Dermis blood vessel endothelial cell (primary cell): ENCODE measurements at regions not wholly inside any gene's neighbourhood (a gene's known extent, or its start where the extent isn't known, plus 50 kb on each side); places are given as distances from the start of the nearest gene placed in this dataset.
"Not testable (repeated sequence)": the region's sequence is repeated elsewhere in the genome, so short reads cannot be mapped to it uniquely, and the experiment has no call there.

ENCODE experiments used
- DNase-seq: peaks from one replicate; pipeline ENCODE4 v3.0.0; 2010

DNA sequence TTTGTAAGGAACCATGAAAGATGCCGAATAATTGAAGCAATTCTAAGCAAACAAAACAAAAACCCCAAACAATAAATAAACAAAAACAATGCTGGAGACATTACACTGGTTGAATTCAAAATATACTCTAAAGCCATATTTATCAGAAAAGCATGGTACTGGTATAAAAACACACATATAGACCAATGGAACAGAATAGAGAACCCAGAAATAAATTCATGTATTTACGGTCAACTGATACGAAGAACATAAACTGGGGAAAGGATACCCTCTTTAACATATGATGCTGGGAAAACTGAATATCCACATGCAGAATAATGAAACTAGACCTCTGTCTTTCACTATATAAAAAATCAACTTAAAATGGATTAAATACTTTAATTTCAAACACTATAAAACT is 214.3 kb upstream of the PDZRN3 start:
- no peak for DNase-seq

DNA sequence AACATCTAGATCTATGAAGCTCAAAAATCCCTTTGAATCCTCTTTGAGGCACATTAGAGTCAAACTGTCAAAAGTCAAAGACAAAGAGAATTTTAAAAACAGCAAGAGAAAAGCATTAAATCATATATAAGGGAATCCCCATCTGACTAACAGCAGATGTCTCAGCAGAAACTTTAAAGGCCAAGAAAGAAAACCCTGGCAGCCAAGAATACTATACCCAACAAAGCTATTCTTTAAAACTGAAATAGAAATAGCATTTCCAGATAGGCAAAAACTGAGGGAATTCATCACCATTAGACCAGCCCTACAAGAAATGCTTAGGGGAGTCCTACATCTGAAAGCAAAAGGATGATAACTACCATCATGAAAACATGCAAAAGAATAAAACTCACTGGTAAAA is 211.2 kb upstream of the PDZRN3 start:
- no peak for DNase-seq

DNA sequence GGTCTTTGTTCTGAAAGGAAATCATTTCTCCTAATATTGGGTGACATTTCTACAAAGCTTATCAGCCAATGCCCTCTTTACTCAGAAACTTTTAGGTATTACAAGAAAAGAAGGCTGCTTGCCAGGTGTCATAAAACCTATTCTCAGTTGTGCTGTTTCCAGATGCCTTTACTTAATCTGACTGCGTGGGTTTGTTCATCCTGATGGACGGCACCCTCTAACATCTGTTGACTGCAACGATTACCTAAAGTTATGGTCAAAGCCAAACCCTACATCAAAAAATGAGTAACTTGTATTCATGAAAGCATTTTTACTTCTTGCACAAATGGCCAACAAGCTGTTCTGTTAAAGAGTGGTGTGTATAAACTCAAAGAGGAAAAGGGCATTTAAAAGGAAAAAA is 207.7 kb upstream of the PDZRN3 start:
- no peak for DNase-seq

DNA sequence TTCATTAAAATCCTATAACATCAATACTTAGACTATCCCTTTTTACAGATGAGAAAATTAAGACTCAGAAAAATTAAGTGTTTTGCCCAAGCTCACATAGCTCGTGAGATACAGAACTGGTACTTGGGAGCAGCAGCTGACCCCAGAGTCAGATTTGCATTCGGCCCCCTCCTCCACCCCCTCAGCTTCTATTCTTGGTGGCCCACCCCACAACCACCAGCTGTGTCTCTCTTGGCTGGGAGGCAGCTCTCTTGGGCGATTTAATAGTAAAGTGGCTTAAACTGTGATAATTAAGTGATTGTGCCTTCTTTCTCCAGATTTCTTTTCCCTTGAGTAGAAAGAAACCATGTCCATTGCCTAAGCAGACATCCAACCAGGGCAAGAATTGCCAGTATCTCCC is 203.6 kb upstream of the PDZRN3 start:
- DNase-seq, result no peak

GRCh38 chr3:73827725-73828211 is 203.0 kb upstream of the PDZRN3 start:
- DNase-seq, result no peak

GRCh38 chr3:73827204-73827603 is 202.5 kb upstream of the PDZRN3 start:
- no peak for DNase-seq

DNA sequence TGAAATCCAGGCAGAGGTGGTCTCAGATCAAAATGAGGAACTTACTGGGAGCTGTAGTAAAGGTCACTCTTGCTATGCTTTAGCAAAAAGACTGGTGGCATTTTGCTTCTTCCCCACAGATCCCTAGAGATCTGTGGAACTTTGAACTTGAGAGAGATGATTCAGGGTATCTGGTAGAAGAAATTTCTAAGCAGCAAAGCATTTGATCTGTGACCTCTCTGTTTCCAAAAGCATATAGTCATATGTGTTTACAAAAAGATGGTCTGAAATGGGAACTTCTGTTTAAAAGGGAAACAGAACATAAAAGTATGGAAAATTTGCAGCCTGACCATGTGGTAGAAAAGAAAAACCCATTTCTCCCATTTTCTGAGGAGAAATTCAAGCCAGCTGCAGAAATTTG is 196.2 kb upstream of the PDZRN3 start:
- not testable (repeated sequence) for DNase-seq

- no peak for DNase-seq
Measured at GRCh38 chr3:73820431-73820830, 195.7 kb upstream of the PDZRN3 start.

GRCh38 chr3:73815966-73816365 is 191.2 kb upstream of the PDZRN3 start:
- no peak for DNase-seq

DNA sequence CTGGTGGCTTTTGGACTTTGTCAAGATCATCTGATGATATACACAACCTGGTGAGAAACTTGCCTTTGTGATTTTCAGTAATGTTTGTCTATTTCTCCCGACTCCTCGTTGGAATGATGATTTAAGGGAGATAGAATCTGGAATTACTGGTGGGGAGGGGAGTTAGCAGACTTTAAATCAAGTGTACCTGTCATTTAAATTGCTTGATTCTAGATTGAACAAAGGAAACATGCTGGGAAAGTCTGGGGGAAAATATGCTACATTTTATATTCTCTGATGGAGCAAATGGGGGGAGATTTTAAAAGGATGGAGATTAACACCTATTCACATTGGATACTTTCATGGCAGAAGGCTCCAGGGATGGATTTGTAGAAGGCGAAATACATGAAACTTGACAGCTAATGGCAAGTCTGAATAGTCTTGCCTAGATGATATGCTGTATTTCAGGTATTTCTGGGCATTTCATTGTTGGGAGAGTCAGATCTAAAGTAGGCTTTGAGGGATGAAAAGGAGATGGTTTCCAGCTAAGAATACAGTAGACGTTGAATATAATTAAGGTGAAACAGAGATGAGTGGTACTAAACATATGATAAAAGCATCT is 189.1 kb upstream of the PDZRN3 start:
- DNase-seq, result no peak

- DNase-seq, result no peak
Measured at GRCh38 chr3:73813291-73813690, 188.6 kb upstream of the PDZRN3 start.

GRCh38 chr3:73812054-73812453 is 187.3 kb upstream of the PDZRN3 start:
- no peak for DNase-seq

GRCh38 chr3:73808862-73809509 is 184.2 kb upstream of the PDZRN3 start:
- DNase-seq, result no peak

- no peak for DNase-seq
Measured at GRCh38 chr3:73805435-73805834, 180.7 kb upstream of the PDZRN3 start.

- no peak for DNase-seq
Measured at GRCh38 chr3:73804204-73804603, 179.5 kb upstream of the PDZRN3 start.

GRCh38 chr3:73801444-73801843 is 176.7 kb upstream of the PDZRN3 start:
- DNase-seq, result no peak

- DNase-seq, result no peak
Measured at GRCh38 chr3:73797311-73797710, 172.6 kb upstream of the PDZRN3 start.

DNA sequence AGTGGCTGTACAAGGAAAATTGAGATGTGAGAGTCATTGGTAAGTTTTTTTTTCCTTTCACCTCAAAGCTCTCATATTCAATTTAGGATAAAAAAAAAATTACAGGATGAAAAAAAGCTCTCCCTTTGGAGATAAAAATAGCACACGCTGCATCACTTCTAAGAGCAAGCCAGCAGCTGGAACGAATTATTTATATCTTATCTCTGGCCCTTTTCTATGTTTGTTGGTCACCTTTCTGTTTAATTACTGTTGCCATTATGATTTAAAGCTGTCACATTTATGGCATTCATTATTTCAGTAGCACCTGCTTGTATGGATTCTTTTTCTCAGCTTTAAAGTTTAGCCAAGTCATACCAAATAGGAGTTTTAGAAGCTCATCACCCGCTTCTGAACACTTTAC is 171.6 kb upstream of the PDZRN3 start:
- DNase-seq, result no peak

GRCh38 chr3:73791356-73791755 is 166.6 kb upstream of the PDZRN3 start:
- DNase-seq, result no peak

DNA sequence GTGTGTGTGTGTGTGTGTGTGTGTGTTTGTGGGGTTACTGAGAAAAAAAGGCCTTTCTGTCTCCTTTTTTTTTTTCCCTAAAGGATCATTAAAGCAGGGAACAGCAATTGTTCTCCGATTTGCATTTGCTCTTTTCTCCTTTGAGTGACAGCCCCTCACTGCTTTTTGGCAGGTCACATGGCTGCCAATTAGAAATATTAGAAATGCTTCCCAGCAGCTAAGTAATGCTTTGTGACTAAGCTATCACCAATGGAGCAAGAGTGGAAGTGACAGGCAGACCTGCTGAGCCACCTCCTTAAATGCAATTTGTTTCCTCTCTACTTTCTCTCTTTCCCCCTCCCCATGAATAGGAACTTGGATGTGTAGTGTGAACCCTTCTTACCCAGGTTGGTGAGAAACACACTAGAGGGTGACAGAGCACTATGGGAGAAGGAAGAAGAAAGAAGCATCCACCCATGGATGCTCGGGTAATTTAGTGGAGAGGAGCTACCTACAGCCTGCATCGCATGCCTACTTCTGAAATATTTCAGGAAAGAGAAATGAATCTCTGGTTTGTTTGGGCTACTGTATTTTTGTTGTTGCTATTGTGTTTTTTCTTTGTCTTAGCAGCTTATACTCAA is 165.2 kb upstream of the PDZRN3 start:
- DNase-seq, result no peak

GRCh38 chr3:73787620-73788019 is 162.9 kb upstream of the PDZRN3 start:
- no peak for DNase-seq

- no peak for DNase-seq
Measured at GRCh38 chr3:73786998-73787397, 162.3 kb upstream of the PDZRN3 start.

DNA sequence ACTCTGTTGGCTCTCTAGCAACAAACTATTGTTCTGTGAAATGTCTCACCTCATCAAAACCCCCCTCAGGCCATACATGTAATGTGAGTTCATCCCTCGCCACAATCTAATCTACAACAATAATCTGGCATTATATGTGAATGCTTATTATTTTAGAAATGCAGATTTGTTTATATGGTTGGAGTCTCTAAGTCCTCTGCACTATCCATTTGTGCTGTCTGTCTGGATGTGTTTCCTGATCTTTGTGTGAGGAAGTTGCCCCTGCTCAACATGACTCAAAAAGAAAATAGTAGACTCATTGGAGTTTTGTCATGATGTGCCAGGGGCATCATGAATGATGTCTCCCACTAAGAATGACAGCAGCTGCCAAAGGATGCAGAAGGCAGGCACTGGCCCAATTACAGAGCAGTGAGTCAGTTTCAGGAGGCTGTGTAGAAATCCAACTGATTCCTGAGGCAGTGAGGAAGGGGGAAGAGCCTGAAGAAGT is 161.6 kb upstream of the PDZRN3 start:
- DNase-seq, result no peak
